Lower leg skin (tissue), 4 donors: ENCODE measurements at regions not wholly inside any gene's neighbourhood (a gene's known extent, or its start where the extent isn't known, plus 50 kb on each side); places are given as distances from the start of the nearest gene placed in this dataset.
"Not testable (repeated sequence)": the region's sequence is repeated elsewhere in the genome, so short reads cannot be mapped to it uniquely, and the experiment has no call there.

Experiments used
- DNase-seq, 2 donors: peaks; one replicate each; pipeline ENCODE4 v3.0.0-alpha.2; 2019; ENCODE audit warnings: low spot score in 2 of 2
- H3K4me3 ChIP-seq: fragments of 200-600 bp; sonication (generic); 2 replicates; pipeline ENCODE4 v1.5.1; 2017; ENCODE audit warnings: mild to moderate bottlenecking, low read depth; ENCODE audit not compliant: poor library complexity, severe bottlenecking
- CTCF ChIP-seq, 3 donors: fragments of 450-650 bp; IDR thresholded peaks; one replicate each; pipeline ENCODE4 v1.5.1; 2016; ENCODE audit warnings: antibody characterized with exemption in 3 of 3, mild to moderate bottlenecking in 3 of 3, moderate library complexity in 2 of 3
- POLR2A ChIP-seq, 2 donors: fragments of 450-650 bp; IDR thresholded peaks; one replicate each; pipeline ENCODE4 v1.6.1; 2016 to 2017; ENCODE audit warnings: antibody characterized with exemption in 2 of 2, mild to moderate bottlenecking in 1 of 2, moderate library complexity in 1 of 2
- WGBS, 2 donors: methylation state at CpG; one replicate each; pipeline ENCODE4 v1.1.5; 2018; 5-methylcytosine and 5-hydroxymethylcytosine counted together
- intact Hi-C: fragments of 100-400 bp; cut with DNase I; formaldehyde crosslinking; loops from one replicate; pipeline ENCODE4 v1.15.0; 2023; ENCODE audit warnings: low total_unique reads

DNA sequence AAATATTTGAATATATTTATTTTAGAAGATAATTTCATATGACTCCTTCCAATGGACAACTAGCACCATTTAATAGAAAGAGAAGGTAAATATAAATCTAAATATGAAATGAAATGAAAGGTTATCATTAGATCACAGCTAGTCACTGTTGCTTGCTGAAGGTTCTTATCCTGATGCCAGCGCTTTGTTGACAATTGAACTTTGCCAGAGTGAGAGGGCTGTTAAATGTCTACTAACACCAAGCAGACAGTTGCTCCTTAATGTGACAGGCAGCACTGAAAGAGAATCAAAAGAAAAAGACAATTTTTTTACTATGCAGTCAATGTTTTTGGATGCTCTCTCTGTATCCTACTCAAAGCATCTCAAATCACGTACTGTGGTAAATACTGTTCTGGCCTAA is 152.6 kb upstream of the SEMA6A start:
- WGBS, 2 donors: 97 to 100% methylated on average over 2 of the region's 2 CpGs
- TF ChIP-seq CTCF (IDR thresholded peaks at IDR 0.05): no peak
- no peak for TF ChIP-seq POLR2A (IDR thresholded peaks at IDR 0.05)
- intact Hi-C loops: no loop called here
- H3K4me3 ChIP-seq: no peak overlapping the region
- no peak for DNase-seq

DNA sequence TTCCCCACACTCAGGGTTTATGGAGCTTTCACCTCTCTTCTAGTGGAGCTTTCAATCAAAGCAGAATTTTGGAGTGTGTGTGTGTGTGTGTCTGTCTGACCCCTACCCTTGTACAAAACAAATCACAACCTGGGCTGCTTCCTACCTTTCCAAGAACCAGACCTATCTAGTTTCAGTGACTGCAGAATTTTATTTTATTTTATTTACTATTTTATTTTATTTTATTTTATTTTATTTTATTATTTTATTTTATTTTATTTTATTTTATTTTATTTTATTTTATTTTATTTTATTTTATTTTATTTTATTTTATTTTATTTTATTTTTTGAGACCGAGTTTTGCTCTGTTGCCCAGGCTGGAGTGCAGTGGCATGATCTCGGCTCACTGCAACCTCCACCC is 151.6 kb upstream of the SEMA6A start:
- intact Hi-C loops, DNase-seq, H3K4me3 ChIP-seq: not testable (repeated sequence)
- WGBS, 2 donors: 95 to 100% methylated on average over 2 of the region's 2 CpGs

GRCh38 chr5:116724971-116725370 is 150.3 kb upstream of the SEMA6A start:
- 95% methylated on average over 2 of the region's 2 CpGs for WGBS, 2 donors
- intact Hi-C loops: no loop called here
- no peak overlapping the region for H3K4me3 ChIP-seq
- TF ChIP-seq CTCF (IDR thresholded peaks at IDR 0.05) (no peak), POLR2A (IDR thresholded peaks at IDR 0.05) (no peak)
- DNase-seq: no peak

DNA sequence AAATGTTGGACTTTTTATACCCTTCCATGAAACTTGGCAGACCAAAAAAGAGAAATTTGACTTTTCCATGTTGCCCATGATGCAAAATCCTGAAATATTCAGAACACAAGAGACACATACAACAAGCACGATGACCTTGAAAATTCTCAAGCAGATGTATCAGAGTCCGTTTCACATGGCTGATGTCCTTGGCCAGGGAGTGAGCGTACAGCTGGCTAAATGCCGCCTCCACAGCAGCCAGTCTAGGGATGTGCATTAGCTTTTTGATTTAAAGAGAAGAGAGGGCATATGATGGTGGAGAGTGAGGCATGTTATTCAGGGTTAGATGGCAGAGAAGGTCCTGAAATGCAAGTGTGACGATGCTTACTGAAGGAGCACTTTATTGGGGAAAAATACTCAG is 148.0 kb upstream of the SEMA6A start:
- WGBS, 2 donors: 87 to 96% methylated on average over 5 of the region's 5 CpGs
- intact Hi-C loops: no loop called here
- no peak overlapping the region for H3K4me3 ChIP-seq
- TF ChIP-seq POLR2A (IDR thresholded peaks at IDR 0.05) (no peak), CTCF (IDR thresholded peaks at IDR 0.05) (no peak)
- no peak for DNase-seq

DNA sequence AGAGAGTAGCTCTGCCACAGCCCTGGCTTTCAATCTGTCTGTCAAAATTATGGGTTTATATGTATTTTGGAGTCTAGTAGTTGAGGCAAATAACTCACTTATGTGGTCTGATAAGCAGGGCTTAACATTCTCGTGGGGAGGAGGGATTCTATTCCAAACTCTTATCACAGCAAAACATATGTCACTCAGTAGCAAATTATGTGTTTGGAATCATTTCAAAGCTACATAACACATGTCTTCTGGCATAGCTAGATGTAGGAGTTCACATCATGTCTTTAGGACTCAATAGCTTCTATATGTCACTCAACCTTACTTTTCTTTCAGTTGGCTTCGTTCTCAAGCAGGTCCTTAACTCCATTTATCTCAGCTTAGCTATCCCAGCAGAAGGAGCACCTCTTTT is 144.5 kb upstream of the SEMA6A start:
- DNase-seq: no peak
- intact Hi-C loops: no loop called here
- no peak for TF ChIP-seq CTCF (IDR thresholded peaks at IDR 0.05)
- no peak overlapping the region for H3K4me3 ChIP-seq
- 58 to 60% methylated on average over 2 of the region's 2 CpGs for WGBS, 2 donors

GRCh38 chr5:116718317-116718716 is 143.7 kb upstream of the SEMA6A start:
- TF ChIP-seq POLR2A (IDR thresholded peaks at IDR 0.05): no peak
- TF ChIP-seq CTCF (IDR thresholded peaks at IDR 0.05): no peak
- no peak overlapping the region for H3K4me3 ChIP-seq
- DNase-seq: no peak
- intact Hi-C loops: no loop called here
